Keratinocyte (primary cell): ENCODE measurements at regions not wholly inside any gene's neighbourhood (a gene's known extent, or its start where the extent isn't known, plus 50 kb on each side); places are given as distances from the start of the nearest gene placed in this dataset.

Source experiments
- EZH2 ChIP-seq: IDR thresholded peaks from one replicate; pipeline ENCODE4 v1.6.1; 2012; ENCODE audit warnings: inconsistent platforms, mild to moderate bottlenecking, low read length, moderate library complexity
- TF ChIP-seq, protein P1 (sequence below), 3 experiments: IDR thresholded peaks in 1 of 3; conservative IDR thresholded peaks in 1 of 3; optimal IDR thresholded peaks in 1 of 3; 2 replicates in 2 of 3; 3 replicates in 1 of 3; pipeline versions ENCODE3 to v1.5.1; 2011; ENCODE audit warnings: low read length in 3 of 3, mild to moderate bottlenecking in 3 of 3, moderate library complexity in 2 of 3, control low read depth in 1 of 3, inconsistent platforms in 1 of 3; ENCODE audit not compliant: insufficient read depth in 2 of 3; ENCODE audit errors: extremely low read depth in 1 of 3

DNA sequence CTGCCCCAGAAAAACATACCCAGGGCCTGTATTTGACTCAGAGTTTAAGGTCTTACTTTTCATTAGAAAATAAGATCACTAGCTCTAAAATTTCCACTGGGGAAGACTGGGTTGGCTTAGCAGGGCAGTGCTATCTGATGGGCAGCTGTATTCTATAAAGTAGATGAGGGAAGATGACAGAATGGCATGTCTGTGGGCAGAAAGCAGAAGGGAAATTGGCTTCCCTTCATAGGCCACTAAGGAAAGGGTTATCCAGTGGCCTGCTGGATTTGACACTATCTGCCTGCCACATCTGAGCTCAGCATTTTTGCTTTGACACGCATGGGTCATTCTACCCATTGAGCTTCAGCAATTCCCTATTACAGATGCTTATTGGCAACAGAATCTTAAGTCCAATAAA, 461.3 kb upstream of the RASGRP1 start:
- no peak for TF ChIP-seq EZH2
- TF ChIP-seq, protein P1, sequence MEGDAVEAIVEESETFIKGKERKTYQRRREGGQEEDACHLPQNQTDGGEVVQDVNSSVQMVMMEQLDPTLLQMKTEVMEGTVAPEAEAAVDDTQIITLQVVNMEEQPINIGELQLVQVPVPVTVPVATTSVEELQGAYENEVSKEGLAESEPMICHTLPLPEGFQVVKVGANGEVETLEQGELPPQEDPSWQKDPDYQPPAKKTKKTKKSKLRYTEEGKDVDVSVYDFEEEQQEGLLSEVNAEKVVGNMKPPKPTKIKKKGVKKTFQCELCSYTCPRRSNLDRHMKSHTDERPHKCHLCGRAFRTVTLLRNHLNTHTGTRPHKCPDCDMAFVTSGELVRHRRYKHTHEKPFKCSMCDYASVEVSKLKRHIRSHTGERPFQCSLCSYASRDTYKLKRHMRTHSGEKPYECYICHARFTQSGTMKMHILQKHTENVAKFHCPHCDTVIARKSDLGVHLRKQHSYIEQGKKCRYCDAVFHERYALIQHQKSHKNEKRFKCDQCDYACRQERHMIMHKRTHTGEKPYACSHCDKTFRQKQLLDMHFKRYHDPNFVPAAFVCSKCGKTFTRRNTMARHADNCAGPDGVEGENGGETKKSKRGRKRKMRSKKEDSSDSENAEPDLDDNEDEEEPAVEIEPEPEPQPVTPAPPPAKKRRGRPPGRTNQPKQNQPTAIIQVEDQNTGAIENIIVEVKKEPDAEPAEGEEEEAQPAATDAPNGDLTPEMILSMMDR (optimal IDR thresholded peaks at IDR 0.05 in 1 of 3, IDR thresholded peaks at IDR 0.05 in 1 of 3, conservative IDR thresholded peaks at IDR 0.05 in 1 of 3; ENCODE audit: extremely low read depth in 1 of 3, insufficient read depth in 2 of 3, low read length in 3 of 3), result no peak
